H7 (cell line): ENCODE measurements at regions not wholly inside any gene's neighbourhood (a gene's known extent, or its start where the extent isn't known, plus 50 kb on each side); places are given as distances from the start of the nearest gene placed in this dataset.
"Not testable (repeated sequence)": the region's sequence is repeated elsewhere in the genome, so short reads cannot be mapped to it uniquely, and the experiment has no call there.

Source experiments
- DNase-seq: peaks from one replicate; pipeline ENCODE4 v3.0.0; 2012
- H3K27me3 ChIP-seq: 2 replicates; pipeline ENCODE4 v1.6.0; 2011; ENCODE audit warnings: mild to moderate bottlenecking, low read length; ENCODE audit not compliant: control insufficient read depth, insufficient read depth
- H3K36me3 ChIP-seq: replicated peaks from 2 replicates; pipeline ENCODE4 v1.5.1; 2011; ENCODE audit warnings: low read length; ENCODE audit not compliant: control insufficient read depth, insufficient read depth
- H3K4me3 ChIP-seq: 2 replicates; pipeline ENCODE4 v1.5.1; 2011; ENCODE audit warnings: low read depth, mild to moderate bottlenecking, control low read depth, low read length, moderate library complexity; ENCODE audit not compliant: insufficient read depth

DNA sequence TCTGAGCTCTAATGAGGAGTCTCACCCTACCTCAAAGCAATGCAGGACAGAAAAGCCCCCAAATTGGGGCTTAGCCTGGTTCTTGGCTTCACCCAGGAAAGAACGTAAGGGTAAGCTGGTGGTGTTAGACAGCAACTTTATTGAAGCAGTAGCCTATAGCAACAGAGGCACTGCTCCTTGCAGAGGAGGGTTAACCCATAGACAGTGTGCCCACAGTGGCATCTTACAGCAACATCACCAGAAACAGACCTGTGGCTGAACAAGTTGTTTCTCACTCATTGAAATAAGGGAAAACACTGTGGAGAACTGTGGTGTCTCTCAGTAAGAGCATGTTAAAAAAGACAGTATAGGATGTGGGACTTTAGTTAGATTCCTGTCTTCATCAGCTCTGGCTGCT is 80.4 kb upstream of the SPTLC3 start:
- no peak for DNase-seq
- H3K27me3 ChIP-seq: no peaks in the 10 kb centered on the region
- H3K4me3 ChIP-seq: no peak overlapping the region
- no peaks in the 10 kb centered on the region for H3K36me3 ChIP-seq

DNA sequence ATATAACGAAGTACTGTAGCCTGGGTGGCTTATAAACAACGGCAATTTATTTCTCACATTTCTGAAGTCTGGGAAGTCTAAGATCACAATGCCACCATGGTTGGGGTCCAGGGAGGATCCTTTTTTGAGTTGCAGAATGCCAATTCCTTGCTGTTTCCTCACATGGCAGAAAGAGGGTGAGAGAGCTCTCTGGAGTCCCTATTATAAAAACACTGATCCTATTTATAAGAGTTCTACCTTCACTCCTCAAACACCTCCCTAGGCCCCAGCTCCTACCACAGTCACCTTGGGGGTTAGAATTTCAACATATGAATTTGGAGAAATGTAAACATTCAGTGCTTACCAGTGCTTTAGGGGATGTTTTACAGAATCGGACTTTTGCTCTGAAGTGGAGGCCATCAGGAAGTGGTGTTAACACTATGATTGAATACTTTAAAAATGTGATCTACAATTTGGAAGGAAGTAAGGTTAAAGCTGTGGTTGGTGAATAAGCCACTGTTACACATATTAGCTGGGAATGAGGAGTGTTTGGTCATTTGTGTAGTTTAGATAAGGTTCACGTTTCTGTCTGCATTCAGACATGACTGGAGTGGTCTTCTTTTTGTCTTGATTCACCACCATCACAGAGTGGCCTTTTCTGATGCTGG is 79.9 kb upstream of the SPTLC3 start:
- DNase-seq: no peak
- Histone ChIP-seq H3K4me3 (no peak overlapping the region), H3K27me3 (no peaks in the 10 kb centered on the region), H3K36me3 (no peaks in the 10 kb centered on the region)

DNA sequence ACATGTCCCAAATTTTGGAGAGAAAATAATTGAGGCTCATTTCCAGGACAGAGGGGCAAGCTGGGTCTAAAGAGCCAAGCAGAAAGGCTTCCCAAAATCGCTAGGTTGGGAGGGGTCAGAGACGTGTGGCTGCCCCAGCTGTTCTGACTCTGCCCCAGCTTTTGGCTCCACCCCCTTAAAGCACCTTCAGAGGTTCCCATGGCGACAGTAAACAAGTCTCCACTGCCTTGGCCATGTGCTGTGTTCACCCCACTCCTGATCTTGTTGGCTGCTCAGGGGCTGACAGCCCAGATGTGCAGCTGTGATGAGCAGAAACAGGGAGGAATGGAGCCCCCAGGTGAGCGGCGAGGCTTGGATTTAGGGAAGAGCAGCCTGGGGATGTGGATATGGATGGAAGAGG is 72.8 kb upstream of the SPTLC3 start:
- H3K4me3 ChIP-seq: no peak overlapping the region
- no peaks in the 10 kb centered on the region for H3K27me3 ChIP-seq
- H3K36me3 ChIP-seq: no peaks in the 10 kb centered on the region
- no peak for DNase-seq

DNA sequence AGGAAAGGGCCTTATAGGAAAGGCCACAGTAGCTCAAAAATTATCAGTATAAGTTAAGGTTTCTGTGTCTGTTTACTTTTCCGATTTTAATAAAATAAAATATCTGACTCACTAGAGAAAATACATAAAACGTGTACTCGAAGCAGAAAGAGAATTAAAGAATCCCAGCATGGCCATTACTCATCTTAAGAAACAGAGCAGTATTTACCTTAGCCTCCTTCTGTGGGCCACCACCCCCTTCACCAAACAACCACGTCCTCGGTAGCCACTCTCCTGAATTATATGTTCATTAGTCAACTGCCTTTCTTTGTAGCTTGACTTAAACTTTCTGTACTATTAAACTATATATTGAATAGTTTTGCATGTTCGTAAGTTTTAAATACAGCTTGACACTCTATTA is 72.2 kb upstream of the SPTLC3 start:
- DNase-seq: no peak
- no peaks in the 10 kb centered on the region for H3K27me3 ChIP-seq
- no peaks in the 10 kb centered on the region for H3K36me3 ChIP-seq
- H3K4me3 ChIP-seq: no peak overlapping the region

DNA sequence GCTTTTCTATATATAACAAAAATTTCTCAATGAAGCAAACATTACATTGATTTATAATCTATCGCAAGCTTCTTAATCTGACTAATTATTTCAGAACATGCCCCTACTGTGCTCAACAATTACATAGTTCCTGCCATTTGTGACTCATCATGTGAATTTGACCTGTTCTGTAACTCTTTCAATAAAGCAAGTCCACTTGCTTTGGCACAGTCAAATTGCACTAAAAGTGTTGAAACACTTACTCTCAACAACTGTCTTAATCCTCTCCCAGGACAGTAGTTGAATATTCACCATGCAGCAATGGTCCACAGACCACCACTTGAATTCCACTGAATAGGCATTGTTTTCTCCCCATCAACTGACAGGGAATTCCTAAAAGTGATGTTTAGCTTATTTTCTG is 67.7 kb upstream of the SPTLC3 start:
- H3K36me3 ChIP-seq: no peaks in the 10 kb centered on the region
- H3K27me3 ChIP-seq: no peaks in the 10 kb centered on the region
- no peak for DNase-seq
- no peak overlapping the region for H3K4me3 ChIP-seq

DNA sequence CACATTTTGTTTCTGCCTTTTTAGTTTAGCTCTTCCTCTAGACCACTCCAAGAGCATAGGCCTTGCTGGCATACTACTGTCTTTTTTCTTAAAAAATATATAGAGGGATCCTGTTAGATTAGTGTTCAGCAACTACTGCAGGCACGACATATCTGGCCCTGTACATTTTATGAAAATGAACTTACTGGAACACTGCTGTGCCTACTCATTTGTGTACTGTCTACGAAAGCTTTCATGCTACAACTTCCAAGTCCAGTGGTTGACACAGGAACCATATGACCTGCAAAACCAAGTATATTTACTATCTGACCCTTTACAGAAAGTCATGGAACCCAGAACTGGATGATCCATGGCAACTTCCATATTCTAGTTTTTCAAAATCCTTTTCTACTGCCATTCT is 66.6 kb upstream of the SPTLC3 start:
- Histone ChIP-seq H3K4me3 (no peak overlapping the region), H3K36me3 (no peaks in the 10 kb centered on the region), H3K27me3 (no peaks in the 10 kb centered on the region)
- no peak for DNase-seq

DNA sequence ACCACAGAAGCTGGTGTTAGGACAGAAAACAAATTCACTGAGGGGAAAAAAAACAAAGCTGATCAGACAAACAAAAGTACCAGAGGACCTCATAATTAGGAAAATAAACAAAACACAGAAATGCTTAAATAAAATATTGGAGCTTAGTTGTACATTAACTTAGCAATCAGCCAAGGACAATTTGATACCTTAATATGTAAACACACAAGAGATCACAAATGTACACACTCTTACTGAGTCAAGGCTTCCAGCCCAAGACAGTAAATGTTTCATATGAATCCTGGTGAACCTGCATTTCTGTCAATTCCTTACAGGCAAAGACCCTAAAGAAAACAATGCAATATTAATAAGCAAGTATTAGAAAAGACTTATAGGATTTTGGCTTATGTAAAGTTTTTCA is 62.0 kb upstream of the SPTLC3 start:
- DNase-seq: no peak
- H3K27me3 ChIP-seq: no peaks in the 10 kb centered on the region
- H3K36me3 ChIP-seq: no peaks in the 10 kb centered on the region
- H3K4me3 ChIP-seq: no peak overlapping the region

DNA sequence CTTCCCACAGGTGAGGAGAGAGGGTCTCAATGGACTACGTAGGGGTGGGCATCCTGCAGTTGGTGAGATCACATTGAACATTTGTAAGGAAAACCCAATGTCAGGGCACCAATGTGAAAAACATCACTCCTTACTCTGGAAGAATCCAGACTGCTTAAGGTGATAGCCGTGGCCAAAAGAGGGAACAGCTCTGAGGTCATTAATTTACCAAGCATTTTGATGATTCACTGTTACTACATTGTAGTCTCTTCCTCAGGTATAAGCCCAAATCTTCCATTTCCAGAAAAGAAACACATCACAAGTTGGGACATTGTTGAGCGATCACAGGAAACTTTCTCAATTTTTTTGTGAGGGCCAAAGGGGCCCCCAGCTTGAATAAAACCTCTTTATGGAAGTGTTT is 61.1 kb upstream of the SPTLC3 start:
- Histone ChIP-seq H3K4me3 (no peak overlapping the region), H3K27me3 (no peaks in the 10 kb centered on the region), H3K36me3 (no peaks in the 10 kb centered on the region)
- no peak for DNase-seq

DNA sequence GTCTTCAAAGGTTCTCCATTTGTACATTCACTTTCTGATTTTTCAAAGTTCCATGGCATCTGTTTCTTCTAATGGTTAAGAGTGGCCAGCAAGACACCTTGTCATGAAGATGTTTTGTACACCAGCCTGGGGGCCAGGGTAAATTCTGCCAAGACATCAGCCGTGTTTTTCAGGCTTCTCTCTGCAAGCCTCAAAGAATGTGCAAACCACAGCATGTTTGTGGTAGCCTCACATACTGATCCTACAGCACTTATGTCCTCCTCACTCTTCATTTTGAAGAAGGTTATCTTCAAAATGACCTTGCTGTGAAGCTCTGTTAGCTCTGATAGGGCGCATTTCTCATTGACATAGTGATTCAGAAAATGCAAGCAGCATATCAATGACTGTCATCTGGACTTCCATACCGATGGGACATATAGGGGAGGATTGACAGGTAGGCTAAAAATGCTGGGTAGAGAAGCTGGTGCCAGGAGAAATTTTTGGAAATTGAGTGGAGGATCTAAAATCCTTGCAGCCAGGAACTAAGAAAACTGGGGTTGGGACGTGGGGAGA is 59.3 kb upstream of the SPTLC3 start:
- Histone ChIP-seq H3K36me3 (no peaks in the 10 kb centered on the region), H3K4me3 (no peak overlapping the region), H3K27me3 (no peaks in the 10 kb centered on the region)
- no peak for DNase-seq

DNA sequence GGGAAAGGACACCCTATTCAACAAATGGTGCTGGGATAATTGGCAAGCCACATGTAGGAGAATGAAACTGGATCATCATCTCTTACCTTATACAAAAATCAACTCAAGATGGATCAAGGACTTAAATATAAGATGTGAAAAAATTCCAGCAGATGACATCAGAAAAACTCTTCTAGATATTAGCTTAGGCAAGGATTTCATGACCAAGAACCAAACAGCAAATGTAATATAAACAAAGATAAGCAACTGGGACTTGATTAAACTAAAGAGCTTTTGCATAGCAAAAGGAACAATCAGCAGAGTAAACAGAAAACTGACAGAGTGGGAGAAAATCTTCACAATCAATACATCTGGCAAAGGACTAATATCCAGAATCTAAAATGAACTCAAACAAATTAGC is 54.5 kb upstream of the SPTLC3 start:
- not testable (repeated sequence) for H3K27me3 ChIP-seq, DNase-seq, H3K4me3 ChIP-seq, H3K36me3 ChIP-seq

DNA sequence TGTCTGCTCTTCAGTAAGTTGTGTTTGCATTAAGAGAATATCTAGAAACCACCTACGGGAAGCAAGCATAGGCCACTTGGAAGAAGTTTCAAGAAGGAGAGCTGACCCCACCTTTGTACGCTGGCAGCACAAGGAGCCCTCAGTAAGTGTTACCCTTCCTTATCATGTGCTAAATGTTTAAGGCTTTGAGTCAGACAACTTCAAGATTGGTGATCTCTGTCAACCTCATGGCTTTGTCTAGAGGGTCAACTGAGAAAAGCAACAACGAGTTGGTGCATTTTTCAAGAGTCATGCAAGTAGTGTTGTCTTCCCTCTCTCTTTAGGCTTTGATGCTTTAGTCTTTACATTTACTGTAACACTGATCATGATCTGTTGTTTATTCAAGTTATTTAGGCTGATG is 53.2 kb upstream of the SPTLC3 start:
- no peak overlapping the region for H3K4me3 ChIP-seq
- no peaks in the 10 kb centered on the region for H3K36me3 ChIP-seq
- no peak for DNase-seq
- no peaks in the 10 kb centered on the region for H3K27me3 ChIP-seq

DNA sequence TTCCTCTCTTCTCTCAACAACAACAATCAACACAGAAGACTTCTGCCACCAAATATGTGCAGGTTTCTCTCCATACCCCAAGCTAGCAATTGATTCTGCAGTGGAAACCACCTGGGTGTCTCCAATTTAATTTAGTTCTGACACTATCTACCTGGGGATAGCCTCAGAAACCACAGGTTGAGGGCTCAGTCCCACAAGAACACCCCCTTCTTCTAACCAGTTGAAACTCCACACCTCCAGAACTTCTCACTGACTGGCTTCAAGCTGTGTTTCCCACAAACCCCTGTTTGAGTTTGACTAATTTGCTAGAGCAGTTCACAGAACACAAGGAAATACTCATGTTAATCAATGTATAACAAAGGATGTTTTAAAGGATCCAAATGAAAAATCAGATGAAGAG is 52.5 kb upstream of the SPTLC3 start:
- no peak overlapping the region for H3K4me3 ChIP-seq
- H3K36me3 ChIP-seq: no peaks in the 10 kb centered on the region
- H3K27me3 ChIP-seq: no peaks in the 10 kb centered on the region
- no peak for DNase-seq

DNA sequence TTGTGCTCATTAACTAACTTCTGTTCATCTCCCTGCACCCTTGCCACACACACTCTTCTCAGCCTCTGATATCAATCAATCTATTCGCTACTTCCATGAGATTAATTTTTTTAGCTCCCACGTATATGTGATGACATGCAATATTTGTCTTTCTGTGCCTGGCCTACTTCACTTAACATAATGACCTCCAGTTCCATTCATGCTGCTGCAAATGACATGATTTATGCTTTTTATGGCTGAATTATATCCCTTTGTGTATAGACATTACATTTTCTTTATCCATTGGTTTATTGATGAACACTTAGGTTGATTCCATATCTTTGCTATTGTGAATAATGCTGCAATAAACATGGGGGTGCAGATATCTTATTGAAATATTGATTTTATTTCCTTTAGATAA is 50.8 kb upstream of the SPTLC3 start:
- H3K27me3 ChIP-seq: no peaks in the 10 kb centered on the region
- H3K36me3 ChIP-seq: no peaks in the 10 kb centered on the region
- H3K4me3 ChIP-seq: no peak overlapping the region
- no peak for DNase-seq
